CD1c-positive myeloid dendritic cell (primary cell): ENCODE measurements at regions not wholly inside any gene's neighbourhood (a gene's known extent, or its start where the extent isn't known, plus 50 kb on each side); places are given as distances from the start of the nearest gene placed in this dataset.

Experiments
- DNase-seq: peaks from one replicate; pipeline ENCODE4 v3.0.0-alpha.2; 2016; ENCODE audit errors: extremely low spot score

- DNase-seq: peak; percentile 30
Measured at GRCh38 chr6:209432-210103, 82.7 kb upstream of the DUSP22 start.

- DNase-seq: no peak
Measured at GRCh38 chr6:210104-210456, 82.2 kb upstream of the DUSP22 start.

GRCh38 chr6:210778-211374 lies 81.4 kb upstream of the DUSP22 start:
- no peak for DNase-seq

- peak; percentile 48 for DNase-seq
Measured at GRCh38 chr6:211871-212497, 80.3 kb upstream of the DUSP22 start.

GRCh38 chr6:213284-213683 lies 79.0 kb upstream of the DUSP22 start:
- DNase-seq: no peak

GRCh38 chr6:214428-214827 lies 77.9 kb upstream of the DUSP22 start:
- no peak for DNase-seq

- no peak for DNase-seq
Measured at GRCh38 chr6:215335-216034, 76.8 kb upstream of the DUSP22 start.

- DNase-seq: no peak
Measured at GRCh38 chr6:217048-217659, 75.1 kb upstream of the DUSP22 start.

- DNase-seq: no peak
Measured at GRCh38 chr6:218153-219018, 73.9 kb upstream of the DUSP22 start.

- DNase-seq: no peak
Measured at GRCh38 chr6:219019-219570, 73.2 kb upstream of the DUSP22 start.

- peak; percentile 93 for DNase-seq
Measured at GRCh38 chr6:219641-220198, 72.6 kb upstream of the DUSP22 start.

- DNase-seq: no peak
Measured at GRCh38 chr6:220312-220711, 72.0 kb upstream of the DUSP22 start.

- DNase-seq: peak; percentile 49
Measured at GRCh38 chr6:220721-221475, 71.4 kb upstream of the DUSP22 start.

GRCh38 chr6:221531-222349 lies 70.5 kb upstream of the DUSP22 start:
- DNase-seq: peak; percentile 31

- DNase-seq: no peak
Measured at GRCh38 chr6:222468-222867, 69.8 kb upstream of the DUSP22 start.

GRCh38 chr6:223136-223535 lies 69.2 kb upstream of the DUSP22 start:
- no peak for DNase-seq

- DNase-seq: no peak
Measured at GRCh38 chr6:223763-224162, 68.5 kb upstream of the DUSP22 start.

- no peak for DNase-seq
Measured at GRCh38 chr6:224350-224749, 67.9 kb upstream of the DUSP22 start.

- DNase-seq: peak; percentile 90
Measured at GRCh38 chr6:225121-225721, 67.1 kb upstream of the DUSP22 start.
